ENCODE measurements at regions not wholly inside any gene's neighbourhood (a gene's known extent, or its start where the extent isn't known, plus 50 kb on each side); places are given as distances from the start of the nearest gene placed in this dataset.

GRCh38 chr11:92329137-92329536 lies 104.5 kb downstream of the FAT3 start:
- no peak for TF ChIP-seq EZH2 (IDR thresholded peaks at IDR 0.05; ENCODE audit: borderline replicate concordance, low read length)
- no peak for TF ChIP-seq CTCF (conservative IDR thresholded peaks at IDR 0.05 in 1 of 2, IDR thresholded peaks at IDR 0.05 in 1 of 2; ENCODE audit: extremely low read depth in 1 of 2, insufficient read depth in 1 of 2, low read depth in 1 of 2, low read length in 2 of 2)
